H9 (cell line): ENCODE measurements at regions not wholly inside any gene's neighbourhood (a gene's known extent, or its start where the extent isn't known, plus 50 kb on each side); places are given as distances from the start of the nearest gene placed in this dataset.

Experiments
- DNase-seq: peaks from one replicate; pipeline ENCODE4 v3.0.0-alpha.2; 2017
- H2AFZ ChIP-seq: one replicate; pipeline ENCODE4 v1.6.1; 2013; ENCODE audit warnings: mild to moderate bottlenecking, low read length, control low read depth, moderate library complexity
- H2AK5ac ChIP-seq: 2 replicates; pipeline ENCODE4 v1.6.1; 2013; ENCODE audit warnings: low read length, control low read depth, mixed read lengths; ENCODE audit not compliant: insufficient read length
- H2BK120ac ChIP-seq: one replicate; pipeline ENCODE4 v1.6.1; 2013; ENCODE audit warnings: low read depth, mild to moderate bottlenecking, low read length, control low read depth, inconsistent platforms; ENCODE audit not compliant: poor library complexity, severe bottlenecking
- H2BK12ac ChIP-seq: 2 replicates; pipeline ENCODE4 v1.6.1; 2013; ENCODE audit warnings: low read length, control low read depth, mixed read lengths, low read depth; ENCODE audit not compliant: insufficient read length
- H2BK15ac ChIP-seq: 2 replicates; pipeline ENCODE4 v1.6.1; 2013; ENCODE audit warnings: low read depth, low read length, control low read depth
- H2BK20ac ChIP-seq: one replicate; pipeline ENCODE4 v1.6.1; 2013; ENCODE audit warnings: low read depth, mild to moderate bottlenecking, low read length, control low read depth, inconsistent platforms; ENCODE audit not compliant: poor library complexity, severe bottlenecking
- H2BK5ac ChIP-seq: 2 replicates; pipeline ENCODE4 v1.6.1; 2013; ENCODE audit warnings: low read length, control low read depth, mixed read lengths; ENCODE audit not compliant: insufficient read length
- H3K14ac ChIP-seq: 2 replicates; pipeline ENCODE4 v1.6.1; 2013; ENCODE audit warnings: low read length, control low read depth; ENCODE audit not compliant: insufficient read depth
- H3K18ac ChIP-seq: 2 replicates; pipeline ENCODE4 v1.6.1; 2013; ENCODE audit warnings: low read depth, mild to moderate bottlenecking, mixed read lengths, low read length, control low read depth; ENCODE audit not compliant: insufficient read length
- H3K23ac ChIP-seq: 2 replicates; pipeline ENCODE4 v1.6.1; 2013; ENCODE audit warnings: low read length, control low read depth, mixed read lengths, low read depth; ENCODE audit not compliant: insufficient read length
- H3K23me2 ChIP-seq: 2 replicates; pipeline ENCODE4 v1.6.1; 2013; ENCODE audit warnings: low read depth, mild to moderate bottlenecking, mixed read lengths, low read length, control low read depth; ENCODE audit not compliant: insufficient read length, poor library complexity, severe bottlenecking
- H3K27ac ChIP-seq: 2 replicates; pipeline ENCODE4 v1.5.1; 2013; ENCODE audit warnings: low read length, control low read depth, mixed read lengths, low read depth; ENCODE audit not compliant: insufficient read length
- H3K27me3 ChIP-seq: 2 replicates; pipeline ENCODE4 v1.6.1; 2013; ENCODE audit warnings: low read length, control low read depth, inconsistent platforms; ENCODE audit not compliant: insufficient read depth
- H3K4ac ChIP-seq: 2 replicates; pipeline ENCODE4 v1.6.1; 2013; ENCODE audit warnings: low read depth, mild to moderate bottlenecking, control low read depth, inconsistent platforms, low read length, moderate library complexity
- H3K4me1 ChIP-seq: 2 replicates; pipeline ENCODE4 v1.6.1; 2013; ENCODE audit warnings: low read length, control low read depth, inconsistent platforms; ENCODE audit not compliant: insufficient read depth
- H3K4me2 ChIP-seq: 2 replicates; pipeline ENCODE4 v1.6.1; 2013; ENCODE audit warnings: low read length, control low read depth, mixed read lengths; ENCODE audit not compliant: insufficient read length, insufficient read depth
- H3K56ac ChIP-seq: 2 replicates; pipeline ENCODE4 v1.6.1; 2013; ENCODE audit warnings: low read depth, mild to moderate bottlenecking, mixed read lengths, low read length, control low read depth; ENCODE audit not compliant: insufficient read length
- H3K79me1 ChIP-seq: 2 replicates; pipeline ENCODE4 v1.6.1; 2013; ENCODE audit warnings: low read depth, mild to moderate bottlenecking, moderate library complexity, low read length, control low read depth, inconsistent platforms; ENCODE audit not compliant: insufficient read depth, poor library complexity, severe bottlenecking
- H3K79me2 ChIP-seq: 2 replicates; pipeline ENCODE4 v1.6.1; 2013; ENCODE audit warnings: low read length, control low read depth, inconsistent platforms; ENCODE audit not compliant: insufficient read depth
- H3K9ac ChIP-seq: 2 replicates; pipeline ENCODE4 v1.6.1; 2013; ENCODE audit warnings: low read length, control low read depth, mixed read lengths; ENCODE audit not compliant: insufficient read length; ENCODE audit errors: extremely low read depth
- H3K9me3 ChIP-seq: one replicate; pipeline ENCODE4 v1.6.1; 2013; ENCODE audit warnings: low read depth, low read length, inconsistent platforms; ENCODE audit not compliant: control insufficient read depth
- H3T11ph ChIP-seq: one replicate; pipeline ENCODE4 v1.6.1; 2013; ENCODE audit warnings: mild to moderate bottlenecking, low read length, control low read depth, inconsistent platforms
- H4K20me1 ChIP-seq: one replicate; pipeline ENCODE4 v1.6.1; 2013; ENCODE audit not compliant: control insufficient read depth, insufficient read length, insufficient read depth
- H4K5ac ChIP-seq: 2 replicates; pipeline ENCODE4 v1.6.1; 2013; ENCODE audit warnings: low read depth, mild to moderate bottlenecking, mixed read lengths, low read length, control low read depth; ENCODE audit not compliant: insufficient read length
- H4K8ac ChIP-seq: replicated peaks from 2 replicates; pipeline ENCODE4 v1.6.1; 2013; ENCODE audit warnings: low read length, control low read depth, mixed read lengths, low read depth; ENCODE audit not compliant: insufficient read length
- H4K91ac ChIP-seq: 2 replicates; pipeline ENCODE4 v1.6.1; 2013; ENCODE audit warnings: low read depth, mild to moderate bottlenecking, moderate library complexity, mixed read lengths, low read length, control low read depth; ENCODE audit not compliant: insufficient read length
- H3K27ac Mint-ChIP-seq, 3 experiments: 2 replicates in 2 of 3; 3 replicates in 1 of 3; pipeline ENCODE4 v1.8.0; 2020 to 2021; ENCODE audit warnings: mixed read lengths in 3 of 3, mild to moderate bottlenecking in 1 of 3, moderate library complexity in 1 of 3
- H3K27me3 Mint-ChIP-seq: 2 replicates; pipeline ENCODE4 v1.8.0; 2021; ENCODE audit warnings: low read depth, mild to moderate bottlenecking, moderate library complexity, mixed read lengths
- H3K36me3 Mint-ChIP-seq, 3 experiments: 2 replicates in 2 of 3; 3 replicates in 1 of 3; pipeline ENCODE4 v1.8.0; 2020 to 2021; ENCODE audit warnings: low read depth in 3 of 3, mixed read lengths in 3 of 3; ENCODE audit not compliant: insufficient read depth in 1 of 3
- H3K4me1 Mint-ChIP-seq, 2 experiments: 2 replicates each; pipeline ENCODE4 v1.8.0; 2020; ENCODE audit warnings: mixed read lengths in 2 of 2
- H3K4me3 Mint-ChIP-seq, 2 experiments: 2 replicates in 1 of 2; 3 replicates in 1 of 2; pipeline ENCODE4 v1.8.0; 2020 to 2021; ENCODE audit warnings: mild to moderate bottlenecking in 2 of 2, mixed read lengths in 2 of 2, moderate library complexity in 1 of 2
- H3K9me3 Mint-ChIP-seq, 2 experiments: 2 replicates in 1 of 2; 3 replicates in 1 of 2; pipeline ENCODE4 v1.8.0; 2020; ENCODE audit warnings: mild to moderate bottlenecking in 2 of 2, mixed read lengths in 2 of 2, moderate library complexity in 1 of 2
- WGBS: extraction: QIAGEN DNeasy Blood & Tissue Kit; methylation state at CpG from one replicate; pipeline ENCODE4 v1.1.7; 2013; ENCODE audit warnings: missing lambda C conversion rate, low lambda C conversion rate, mixed read lengths; ENCODE audit not compliant: insufficient read length; ENCODE audit errors: extremely low coverage; 5-methylcytosine and 5-hydroxymethylcytosine counted together
- TF ChIP-seq, protein P1 (sequence below): fragments of 200-600 bp; sonication (generic); conservative IDR thresholded peaks from 3 replicates; pipeline ENCODE4 v1.8.0; 2021; ENCODE audit warnings: antibody characterized with exemption, mild to moderate bottlenecking

DNA sequence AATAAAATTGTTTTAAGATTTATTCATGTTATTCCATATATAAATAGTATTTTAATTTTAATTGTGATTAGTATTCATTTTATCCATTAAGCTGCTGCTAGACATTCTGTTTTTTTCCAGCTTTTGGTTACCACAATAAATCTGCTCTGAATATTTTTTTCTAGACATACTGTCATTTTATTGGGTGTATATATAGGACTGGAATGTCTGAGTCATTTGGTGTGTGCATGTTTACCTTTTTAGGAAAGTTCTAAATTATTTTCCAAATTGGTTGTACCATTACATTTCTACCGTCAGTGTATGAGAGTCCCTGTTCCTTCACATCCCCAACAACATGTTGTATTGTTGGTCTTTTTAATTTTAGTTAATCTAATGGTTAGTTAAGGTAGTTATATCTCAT lies 1138.1 kb downstream of the REEP3 start:
- Mint-ChIP-seq H3K27ac (no peak overlapping the region), H3K4me1 (peaks cover 3% of the 10 kb centered on the region in 2 experiments; a peak in 2 of 4 replicates), H3K36me3 (no peaks in the 10 kb centered on the region; a peak in 1 of 7 replicates), H3K27me3 (no peaks in the 10 kb centered on the region), H3K9me3 (no peaks in the 10 kb centered on the region; a peak in 1 of 5 replicates), H3K4me3 (no peak overlapping the region)
- Histone ChIP-seq H2AK5ac (no peak overlapping the region), H3K27me3 (no peaks in the 10 kb centered on the region), H3K56ac (no peak overlapping the region), H3K79me2 (no peaks in the 10 kb centered on the region), H3K27ac (no peak overlapping the region), H3K4ac (no peak overlapping the region), H3K9ac (no peak overlapping the region), H3K79me1 (no peaks in the 10 kb centered on the region), H3K23ac (no peak overlapping the region), H3K23me2 (no peaks in the 10 kb centered on the region), H3K14ac (no peak overlapping the region), H4K5ac (no peak overlapping the region), H3K4me1 (no peaks in the 10 kb centered on the region), H3K18ac (no peak overlapping the region), H4K8ac (no peak overlapping the region), H3K9me3 (no peaks in the 10 kb centered on the region), H2AFZ (no peak overlapping the region), H3K4me2 (no peak overlapping the region), H4K91ac (no peak overlapping the region), H2BK12ac (no peak overlapping the region), H4K20me1 (no peaks in the 10 kb centered on the region), H3T11ph (no peak overlapping the region), H2BK5ac (no peak overlapping the region), H2BK120ac (no peak overlapping the region), H2BK15ac (no peak overlapping the region), H2BK20ac (no peak overlapping the region)
- TF ChIP-seq, protein P1, sequence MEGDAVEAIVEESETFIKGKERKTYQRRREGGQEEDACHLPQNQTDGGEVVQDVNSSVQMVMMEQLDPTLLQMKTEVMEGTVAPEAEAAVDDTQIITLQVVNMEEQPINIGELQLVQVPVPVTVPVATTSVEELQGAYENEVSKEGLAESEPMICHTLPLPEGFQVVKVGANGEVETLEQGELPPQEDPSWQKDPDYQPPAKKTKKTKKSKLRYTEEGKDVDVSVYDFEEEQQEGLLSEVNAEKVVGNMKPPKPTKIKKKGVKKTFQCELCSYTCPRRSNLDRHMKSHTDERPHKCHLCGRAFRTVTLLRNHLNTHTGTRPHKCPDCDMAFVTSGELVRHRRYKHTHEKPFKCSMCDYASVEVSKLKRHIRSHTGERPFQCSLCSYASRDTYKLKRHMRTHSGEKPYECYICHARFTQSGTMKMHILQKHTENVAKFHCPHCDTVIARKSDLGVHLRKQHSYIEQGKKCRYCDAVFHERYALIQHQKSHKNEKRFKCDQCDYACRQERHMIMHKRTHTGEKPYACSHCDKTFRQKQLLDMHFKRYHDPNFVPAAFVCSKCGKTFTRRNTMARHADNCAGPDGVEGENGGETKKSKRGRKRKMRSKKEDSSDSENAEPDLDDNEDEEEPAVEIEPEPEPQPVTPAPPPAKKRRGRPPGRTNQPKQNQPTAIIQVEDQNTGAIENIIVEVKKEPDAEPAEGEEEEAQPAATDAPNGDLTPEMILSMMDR: no peak
- no CpG with 5 or more reads among the region's 1 CpG for WGBS
- no peak for DNase-seq
